ENCODE measurements at regions not wholly inside any gene's neighbourhood (a gene's known extent, or its start where the extent isn't known, plus 50 kb on each side); places are given as distances from the start of the nearest gene placed in this dataset.

- POLR2A ChIA-PET: no interaction called here
- H3K27ac ChIP-seq (ENCODE audit: extremely low read depth, low read depth, low read length): no peak overlapping the region
- CTCF ChIA-PET: no interaction called here
- H3K36me3 ChIP-seq (ENCODE audit: control insufficient read depth in 2 of 2, insufficient read depth in 1 of 2, low read length in 2 of 2): no peaks in the 10 kb centered on the region
- no peak overlapping the region for H3K4me3 ChIP-seq (ENCODE audit: low read depth, low read length)
- TF ChIP-seq, protein P1, sequence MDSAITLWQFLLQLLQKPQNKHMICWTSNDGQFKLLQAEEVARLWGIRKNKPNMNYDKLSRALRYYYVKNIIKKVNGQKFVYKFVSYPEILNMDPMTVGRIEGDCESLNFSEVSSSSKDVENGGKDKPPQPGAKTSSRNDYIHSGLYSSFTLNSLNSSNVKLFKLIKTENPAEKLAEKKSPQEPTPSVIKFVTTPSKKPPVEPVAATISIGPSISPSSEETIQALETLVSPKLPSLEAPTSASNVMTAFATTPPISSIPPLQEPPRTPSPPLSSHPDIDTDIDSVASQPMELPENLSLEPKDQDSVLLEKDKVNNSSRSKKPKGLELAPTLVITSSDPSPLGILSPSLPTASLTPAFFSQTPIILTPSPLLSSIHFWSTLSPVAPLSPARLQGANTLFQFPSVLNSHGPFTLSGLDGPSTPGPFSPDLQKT (IDR thresholded peaks at IDR 0.05; ENCODE audit: borderline replicate concordance, low read depth, low read length): no peak
- TF ChIP-seq ZNF132 (tag by site-specific recombination; IDR thresholded peaks at IDR 0.05; ENCODE audit: borderline replicate concordance) (no peak), ZNF398 (tag by site-specific recombination; IDR thresholded peaks at IDR 0.05) (no peak), ZNF280C (tag by site-specific recombination; IDR thresholded peaks at IDR 0.05) (no peak), SCRT1 (tag by site-specific recombination; IDR thresholded peaks at IDR 0.05; ENCODE audit: borderline replicate concordance) (no peak), HOXD13 (CRISPR knock-in tag; IDR thresholded peaks at IDR 0.05; ENCODE audit: borderline replicate concordance) (no peak), OVOL3 (tag by site-specific recombination; IDR thresholded peaks at IDR 0.05) (no peak), ZNF830 (tag by site-specific recombination; IDR thresholded peaks at IDR 0.05; ENCODE audit: low read depth) (no peak), TCF7L2 (IDR thresholded peaks at IDR 0.05; ENCODE audit: borderline replicate concordance, low read depth, low read length) (no peak), ZNF629 (tag by site-specific recombination; IDR thresholded peaks at IDR 0.05) (no peak), KLF16 (tag by site-specific recombination; IDR thresholded peaks at IDR 0.05) (no peak), ZIC2 (tag by site-specific recombination; IDR thresholded peaks at IDR 0.05) (no peak), ZSCAN16 (tag by site-specific recombination; IDR thresholded peaks at IDR 0.05) (no peak), ZXDB (tag by site-specific recombination; IDR thresholded peaks at IDR 0.05) (no peak), ZNF626 (tag by site-specific recombination; IDR thresholded peaks at IDR 0.05) (no peak)
- TF ChIP-seq, protein P2, sequence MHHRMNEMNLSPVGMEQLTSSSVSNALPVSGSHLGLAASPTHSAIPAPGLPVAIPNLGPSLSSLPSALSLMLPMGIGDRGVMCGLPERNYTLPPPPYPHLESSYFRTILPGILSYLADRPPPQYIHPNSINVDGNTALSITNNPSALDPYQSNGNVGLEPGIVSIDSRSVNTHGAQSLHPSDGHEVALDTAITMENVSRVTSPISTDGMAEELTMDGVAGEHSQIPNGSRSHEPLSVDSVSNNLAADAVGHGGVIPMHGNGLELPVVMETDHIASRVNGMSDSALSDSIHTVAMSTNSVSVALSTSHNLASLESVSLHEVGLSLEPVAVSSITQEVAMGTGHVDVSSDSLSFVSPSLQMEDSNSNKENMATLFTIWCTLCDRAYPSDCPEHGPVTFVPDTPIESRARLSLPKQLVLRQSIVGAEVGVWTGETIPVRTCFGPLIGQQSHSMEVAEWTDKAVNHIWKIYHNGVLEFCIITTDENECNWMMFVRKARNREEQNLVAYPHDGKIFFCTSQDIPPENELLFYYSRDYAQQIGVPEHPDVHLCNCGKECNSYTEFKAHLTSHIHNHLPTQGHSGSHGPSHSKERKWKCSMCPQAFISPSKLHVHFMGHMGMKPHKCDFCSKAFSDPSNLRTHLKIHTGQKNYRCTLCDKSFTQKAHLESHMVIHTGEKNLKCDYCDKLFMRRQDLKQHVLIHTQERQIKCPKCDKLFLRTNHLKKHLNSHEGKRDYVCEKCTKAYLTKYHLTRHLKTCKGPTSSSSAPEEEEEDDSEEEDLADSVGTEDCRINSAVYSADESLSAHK (tag by site-specific recombination; IDR thresholded peaks at IDR 0.05): no peak
- TF ChIP-seq, protein P3, sequence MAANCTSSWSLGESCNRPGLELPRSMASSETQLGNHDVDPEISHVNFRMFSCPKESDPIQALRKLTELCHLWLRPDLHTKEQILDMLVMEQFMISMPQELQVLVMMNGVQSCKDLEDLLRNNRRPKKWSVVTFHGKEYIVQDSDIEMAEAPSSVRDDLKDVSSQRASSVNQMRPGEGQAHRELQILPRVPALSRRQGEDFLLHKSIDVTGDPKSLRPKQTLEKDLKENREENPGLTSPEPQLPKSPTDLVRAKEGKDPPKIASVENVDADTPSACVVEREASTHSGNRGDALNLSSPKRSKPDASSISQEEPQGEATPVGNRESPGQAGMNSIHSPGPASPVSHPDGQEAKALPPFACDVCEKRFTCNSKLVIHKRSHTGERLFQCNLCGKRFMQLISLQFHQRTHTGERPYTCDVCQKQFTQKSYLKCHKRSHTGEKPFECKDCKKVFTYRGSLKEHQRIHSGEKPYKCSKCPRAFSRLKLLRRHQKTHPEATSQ (tag by site-specific recombination; IDR thresholded peaks at IDR 0.05): no peak
- TF ChIP-seq, protein P4, sequence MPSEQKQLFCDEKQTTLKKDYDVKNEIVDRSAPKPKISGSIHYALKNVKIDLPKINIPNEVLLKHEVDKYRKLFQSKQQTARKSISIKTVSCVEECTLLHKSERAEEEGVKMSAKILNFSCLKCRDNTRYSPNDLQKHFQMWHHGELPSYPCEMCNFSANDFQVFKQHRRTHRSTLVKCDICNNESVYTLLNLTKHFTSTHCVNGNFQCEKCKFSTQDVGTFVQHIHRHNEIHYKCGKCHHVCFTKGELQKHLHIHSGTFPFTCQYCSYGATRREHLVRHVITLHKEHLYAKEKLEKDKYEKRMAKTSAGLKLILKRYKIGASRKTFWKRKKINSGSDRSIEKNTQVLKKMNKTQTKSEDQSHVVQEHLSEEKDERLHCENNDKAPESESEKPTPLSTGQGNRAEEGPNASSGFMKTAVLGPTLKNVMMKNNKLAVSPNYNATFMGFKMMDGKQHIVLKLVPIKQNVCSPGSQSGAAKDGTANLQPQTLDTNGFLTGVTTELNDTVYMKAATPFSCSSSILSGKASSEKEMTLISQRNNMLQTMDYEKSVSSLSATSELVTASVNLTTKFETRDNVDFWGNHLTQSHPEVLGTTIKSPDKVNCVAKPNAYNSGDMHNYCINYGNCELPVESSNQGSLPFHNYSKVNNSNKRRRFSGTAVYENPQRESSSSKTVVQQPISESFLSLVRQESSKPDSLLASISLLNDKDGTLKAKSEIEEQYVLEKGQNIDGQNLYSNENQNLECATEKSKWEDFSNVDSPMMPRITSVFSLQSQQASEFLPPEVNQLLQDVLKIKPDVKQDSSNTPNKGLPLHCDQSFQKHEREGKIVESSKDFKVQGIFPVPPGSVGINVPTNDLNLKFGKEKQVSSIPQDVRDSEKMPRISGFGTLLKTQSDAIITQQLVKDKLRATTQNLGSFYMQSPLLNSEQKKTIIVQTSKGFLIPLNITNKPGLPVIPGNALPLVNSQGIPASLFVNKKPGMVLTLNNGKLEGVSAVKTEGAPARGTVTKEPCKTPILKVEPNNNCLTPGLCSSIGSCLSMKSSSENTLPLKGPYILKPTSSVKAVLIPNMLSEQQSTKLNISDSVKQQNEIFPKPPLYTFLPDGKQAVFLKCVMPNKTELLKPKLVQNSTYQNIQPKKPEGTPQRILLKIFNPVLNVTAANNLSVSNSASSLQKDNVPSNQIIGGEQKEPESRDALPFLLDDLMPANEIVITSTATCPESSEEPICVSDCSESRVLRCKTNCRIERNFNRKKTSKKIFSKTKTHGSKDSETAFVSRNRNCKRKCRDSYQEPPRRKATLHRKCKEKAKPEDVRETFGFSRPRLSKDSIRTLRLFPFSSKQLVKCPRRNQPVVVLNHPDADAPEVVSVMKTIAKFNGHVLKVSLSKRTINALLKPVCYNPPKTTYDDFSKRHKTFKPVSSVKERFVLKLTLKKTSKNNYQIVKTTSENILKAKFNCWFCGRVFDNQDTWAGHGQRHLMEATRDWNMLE (tag by site-specific recombination; conservative IDR thresholded peaks at IDR 0.05; ENCODE audit: low read depth): no peak
- H3K9me3 ChIP-seq (ENCODE audit: control insufficient read depth, insufficient read depth, low read depth, low read length): no peaks in the 10 kb centered on the region
- peaks cover 2% of the 10 kb centered on the region; the same call in 1 of the 2 replicates for H3K4me1 ChIP-seq (ENCODE audit: control insufficient read depth, insufficient read depth, low read length)
Observed at GRCh38 chr2:221262651-221263050, 309.5 kb downstream of the EPHA4 start.
